HG03280 (cell line): ENCODE measurements at regions not wholly inside any gene's neighbourhood (a gene's known extent, or its start where the extent isn't known, plus 50 kb on each side); places are given as distances from the start of the nearest gene placed in this dataset.

ENCODE experiments used
- ATAC-seq: cut with Tn5 transposase; IDR thresholded peaks from one replicate; pipeline ENCODE4 v1.9.1; 2021; ENCODE audit warnings: mild to moderate bottlenecking, moderate library complexity; ENCODE audit not compliant: unreplicated experiment

DNA sequence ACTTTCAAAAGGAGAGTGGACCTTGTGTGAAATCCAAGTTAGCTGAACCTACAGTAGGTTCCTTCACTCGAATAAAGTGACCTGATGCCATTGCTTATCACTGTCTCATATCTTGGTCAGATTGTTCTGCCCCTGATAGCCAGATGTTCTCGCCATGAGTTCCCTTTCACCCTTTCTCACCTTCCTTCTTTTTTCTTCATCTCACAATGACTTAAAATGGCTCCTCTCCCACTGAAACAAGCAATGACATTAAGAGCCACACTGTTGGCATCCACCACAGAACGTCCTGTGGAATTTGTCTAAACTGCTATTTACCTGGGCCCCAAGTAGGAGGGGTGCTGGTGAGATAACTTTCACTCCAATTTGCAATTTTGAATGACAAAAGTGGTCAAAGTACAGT is 227.6 kb upstream of the PPP1R2C start:
- ATAC-seq: no peak

DNA sequence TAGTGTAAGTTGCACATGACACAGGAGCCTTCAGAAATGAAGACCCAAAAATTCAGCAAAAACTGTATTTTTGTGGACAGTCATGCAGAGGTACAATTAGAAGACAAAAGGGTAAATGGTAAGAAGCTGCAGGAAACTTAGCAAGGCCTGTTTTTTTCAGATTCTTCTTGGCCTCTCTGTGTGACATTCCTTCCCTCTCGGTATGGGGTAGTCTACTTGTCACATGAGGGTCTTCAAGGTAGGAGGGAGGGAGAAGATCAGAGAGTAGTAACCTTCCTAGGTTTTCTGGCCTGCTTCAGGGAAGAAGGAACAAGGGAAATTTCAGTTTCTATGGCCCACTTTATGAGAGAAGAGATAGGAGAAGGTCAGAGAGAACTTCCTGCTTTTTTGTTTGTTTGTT is 230.4 kb upstream of the PPP1R2C start:
- ATAC-seq: no peak

DNA sequence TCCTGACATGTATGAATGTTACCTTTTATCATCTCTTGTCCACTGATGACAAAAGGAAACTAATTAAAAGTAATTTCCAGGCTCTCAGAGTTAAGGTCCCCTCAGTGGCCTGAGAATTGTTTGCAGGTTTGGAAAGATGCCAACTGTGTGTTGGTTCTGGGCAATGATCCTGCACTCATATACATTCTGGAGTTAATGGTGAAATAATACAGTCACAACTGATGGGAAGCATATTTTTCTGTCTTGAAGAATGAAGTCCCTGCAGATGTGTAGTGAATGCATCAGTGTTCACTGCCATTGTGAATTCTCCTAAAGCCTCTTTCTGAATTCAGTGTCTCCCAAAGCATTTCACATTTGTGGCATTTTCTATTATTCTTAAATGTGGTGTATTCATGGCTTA is 238.1 kb upstream of the PPP1R2C start:
- no peak for ATAC-seq

- ATAC-seq: no peak
Measured at GRCh38 chrX:43018031-43018430, 240.1 kb upstream of the PPP1R2C start.

DNA sequence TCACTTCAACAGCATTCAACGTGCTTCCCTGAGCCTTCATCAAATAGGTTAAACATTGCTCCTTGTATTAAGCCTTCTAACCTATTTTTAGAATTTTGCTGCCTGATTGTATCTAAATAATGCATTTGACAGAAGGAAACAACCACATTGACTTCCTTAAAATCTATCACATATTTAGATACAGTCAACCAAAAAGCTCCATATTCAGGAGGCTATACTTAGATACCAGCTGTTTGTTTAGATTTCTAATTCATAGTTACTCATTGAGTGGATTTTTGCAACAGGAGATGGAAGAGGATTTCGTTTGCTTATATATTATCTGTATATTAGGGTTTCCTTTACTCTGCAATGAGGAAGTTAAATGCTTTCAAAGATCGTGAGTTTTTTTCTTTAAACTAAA is 241.1 kb upstream of the PPP1R2C start:
- no peak for ATAC-seq

DNA sequence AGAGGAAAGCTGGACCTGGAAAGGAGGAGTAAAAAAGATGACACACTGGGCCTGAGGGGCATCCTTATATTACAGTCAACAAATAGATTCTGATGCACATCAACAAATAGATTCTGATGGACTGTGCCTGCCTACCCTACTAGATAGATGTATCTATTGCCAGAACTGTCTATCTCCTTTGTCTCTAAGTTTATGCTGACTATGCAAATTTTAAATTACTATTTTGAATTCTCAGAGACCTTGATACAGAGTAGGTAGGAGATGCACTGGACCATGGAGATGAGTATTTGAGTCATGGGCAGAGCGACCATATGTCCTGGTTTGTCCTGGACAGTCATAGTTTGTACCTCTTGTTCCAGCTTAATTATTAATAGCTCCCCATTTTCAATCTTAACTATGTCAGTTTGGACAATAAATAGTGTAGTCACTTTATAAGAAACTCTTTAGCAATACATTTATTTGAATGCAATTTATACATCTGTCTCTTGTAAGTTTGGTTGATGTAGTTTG is 247.9 kb upstream of the PPP1R2C start:
- ATAC-seq: no peak

GRCh38 chrX:43064096-43064495 is 286.1 kb upstream of the PPP1R2C start:
- no peak for ATAC-seq

GRCh38 chrX:43065978-43066377 is 288.0 kb upstream of the PPP1R2C start:
- ATAC-seq: no peak

DNA sequence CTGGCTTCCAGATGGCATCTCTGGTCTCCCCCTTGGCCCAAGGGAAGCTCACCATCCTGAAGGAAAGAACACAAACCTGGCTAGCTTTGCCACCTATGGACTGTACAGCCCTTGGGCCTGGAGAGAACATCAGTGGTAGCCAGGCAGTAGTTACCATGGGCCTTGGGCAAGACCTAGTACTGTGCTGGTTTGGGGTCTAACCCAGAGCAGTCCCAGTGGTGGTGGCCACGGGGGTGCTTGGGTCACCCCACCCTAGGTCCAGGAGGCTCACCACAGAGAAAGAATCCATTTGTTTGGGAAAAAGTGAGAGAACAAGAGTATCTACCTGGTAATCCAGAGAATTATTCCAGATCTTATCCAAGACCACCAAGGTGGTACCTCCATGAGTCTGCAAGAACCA is 290.7 kb upstream of the PPP1R2C start:
- ATAC-seq: no peak

DNA sequence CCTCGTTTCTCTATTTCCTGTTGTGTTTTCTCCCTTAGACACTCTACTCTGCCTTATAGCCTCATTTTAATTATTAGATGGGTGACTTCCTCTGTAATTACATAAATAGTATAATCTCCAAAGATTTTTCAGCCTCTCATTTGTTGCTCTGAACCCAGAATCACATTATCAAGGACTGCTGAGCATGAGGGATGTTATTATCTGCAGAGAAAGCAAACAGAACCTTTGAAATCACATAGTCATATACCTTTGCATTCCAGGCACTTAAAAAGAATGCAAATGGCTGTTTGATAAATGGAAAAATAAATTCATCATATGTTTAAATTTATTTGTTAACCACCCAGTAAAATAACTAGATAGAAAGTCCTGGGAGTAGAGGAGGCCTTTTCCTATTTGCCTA is 305.1 kb upstream of the PPP1R2C start:
- ATAC-seq: no peak

GRCh38 chrX:43087830-43088229 is 309.9 kb upstream of the PPP1R2C start:
- ATAC-seq: no peak

DNA sequence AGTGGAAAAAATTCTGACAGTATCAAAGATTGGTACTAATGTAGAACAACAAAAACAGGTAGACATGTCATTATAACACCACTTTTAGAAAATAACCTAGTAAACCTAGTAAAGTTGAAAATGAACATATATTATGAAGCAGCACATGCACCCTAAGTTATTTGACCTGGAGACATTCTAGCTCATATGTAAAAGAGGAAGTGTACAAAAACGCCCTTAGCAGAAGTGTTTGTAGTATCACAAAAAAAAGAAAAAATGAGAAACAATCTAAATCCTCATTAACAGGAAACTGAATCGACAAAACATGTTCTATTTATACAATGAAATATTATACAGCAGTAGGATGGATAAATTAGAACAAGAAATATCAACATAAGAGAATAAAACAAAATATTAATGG is 318.9 kb upstream of the PPP1R2C start:
- no peak for ATAC-seq

GRCh38 chrX:43106009-43106408 is 328.0 kb upstream of the PPP1R2C start:
- no peak for ATAC-seq

DNA sequence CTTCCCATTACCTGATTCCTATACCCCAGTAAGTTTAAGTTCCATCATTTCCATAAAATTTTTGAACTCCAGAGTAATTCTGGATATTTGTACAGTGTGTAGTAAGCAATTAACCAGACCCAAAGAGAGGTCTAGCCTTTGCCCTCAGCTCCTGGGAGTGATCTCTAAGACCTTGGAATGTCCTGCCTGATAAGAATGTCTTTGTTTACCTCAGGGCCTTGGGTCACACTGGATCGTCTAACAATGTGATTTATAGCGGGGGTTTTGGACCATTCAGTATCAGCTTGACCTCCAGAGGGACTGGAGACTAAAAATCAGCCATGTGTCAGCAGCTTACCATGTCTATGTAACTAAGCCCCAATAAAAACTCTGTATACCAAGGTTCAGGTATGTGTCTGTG is 330.9 kb upstream of the PPP1R2C start:
- ATAC-seq: no peak

DNA sequence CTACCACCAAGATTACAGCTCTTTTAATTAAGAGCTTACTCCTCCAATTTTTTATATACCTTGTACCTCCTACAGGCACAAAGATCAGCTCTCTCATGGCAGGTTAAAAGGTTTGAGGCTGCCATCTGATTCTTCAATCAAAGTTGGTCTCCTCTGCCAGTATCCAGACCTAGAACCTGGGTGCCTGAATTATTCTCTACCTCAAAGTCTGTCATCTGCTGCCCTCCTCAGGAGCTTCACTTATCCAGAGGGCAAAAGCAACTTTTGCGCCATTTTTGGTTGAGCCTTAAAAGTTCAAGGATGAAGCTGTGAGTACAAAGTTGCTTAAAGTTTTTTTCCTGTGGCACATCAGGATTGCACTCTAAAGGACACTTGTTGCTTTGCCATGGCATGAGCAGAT is 343.7 kb upstream of the PPP1R2C start:
- ATAC-seq: no peak

DNA sequence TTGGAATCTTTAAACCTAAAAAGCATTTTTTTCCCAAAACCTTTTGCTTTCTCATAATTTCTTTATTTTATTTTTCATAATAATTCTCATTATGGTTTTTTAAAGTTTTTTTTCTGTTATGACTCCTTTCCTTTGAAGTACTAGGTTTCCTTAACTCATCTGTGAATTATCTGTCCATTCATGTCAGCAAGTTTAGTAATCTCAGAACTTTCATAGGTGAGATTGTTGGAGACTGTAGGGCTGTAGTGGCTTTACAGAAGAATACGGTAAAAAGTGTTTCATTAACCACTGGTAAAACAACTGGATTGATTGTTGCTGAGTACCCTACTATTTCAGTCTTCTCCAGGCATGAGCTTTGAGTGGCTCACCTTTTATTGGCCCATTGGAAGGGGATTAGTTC is 361.7 kb upstream of the PPP1R2C start:
- no peak for ATAC-seq

GRCh38 chrX:43140582-43140981 is 362.6 kb upstream of the PPP1R2C start:
- no peak for ATAC-seq

GRCh38 chrX:43141885-43142284 is 363.9 kb upstream of the PPP1R2C start:
- ATAC-seq: no peak

GRCh38 chrX:43148305-43148704 is 370.3 kb upstream of the PPP1R2C start:
- no peak for ATAC-seq

GRCh38 chrX:43165343-43165920 is 387.5 kb upstream of the PPP1R2C start:
- no peak for ATAC-seq

DNA sequence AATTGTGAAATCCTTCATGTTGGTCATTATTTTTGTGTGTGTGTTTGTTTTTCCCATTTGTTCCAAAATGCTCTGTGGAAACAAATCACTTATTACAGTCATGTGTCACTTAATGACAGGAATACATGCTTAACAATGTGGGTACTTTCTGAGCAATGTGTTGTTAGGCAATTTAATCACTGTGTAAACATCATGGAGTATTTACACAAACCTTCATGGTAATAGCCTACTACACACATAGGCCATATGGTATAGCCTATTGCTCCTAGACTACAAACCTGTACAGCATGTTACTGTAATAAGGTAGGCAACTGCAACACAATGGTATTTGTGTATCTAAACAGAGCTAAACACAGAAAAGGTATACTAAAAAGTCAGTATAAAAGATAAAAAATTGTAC is 388.9 kb upstream of the PPP1R2C start:
- ATAC-seq: no peak

GRCh38 chrX:43175434-43175833 is 397.5 kb upstream of the PPP1R2C start:
- ATAC-seq: no peak

DNA sequence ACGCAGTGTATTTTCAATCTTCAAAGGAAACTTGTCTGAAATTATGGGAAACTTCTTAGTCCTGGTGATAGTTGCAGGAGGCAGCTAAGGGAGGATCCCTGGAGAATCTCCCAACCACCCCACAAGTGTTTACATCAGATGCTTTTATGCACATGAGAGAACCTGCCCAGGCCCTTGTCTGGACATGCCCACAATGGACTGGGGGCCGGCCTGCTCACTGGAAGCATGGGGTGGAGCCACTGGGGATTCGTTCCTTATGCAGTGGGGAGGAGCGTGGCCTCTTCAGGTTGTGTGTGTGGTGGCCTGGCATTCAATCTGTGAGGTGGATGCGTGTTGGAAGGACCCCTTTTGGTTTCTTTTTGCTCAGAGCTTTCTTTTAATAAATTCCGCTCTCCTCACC is 398.7 kb upstream of the PPP1R2C start:
- no peak for ATAC-seq
